OCI-LY7 (cell line): ENCODE measurements at regions not wholly inside any gene's neighbourhood (a gene's known extent, or its start where the extent isn't known, plus 50 kb on each side); places are given as distances from the start of the nearest gene placed in this dataset.

ENCODE experiments used
- BruUV-seq: library from RNA; stranded (reverse); fragments of 400-500 nt; replicated peaks from 2 replicates; lab custom pipeline; 2021; lab: Mats Ljungman, UMichigan
- CTCF ChIA-PET: fragments of 300-600 bp; sonication (Branson Sonifier 250); formaldehyde crosslinking; loops from one replicate; lab custom pipeline; 2022; ENCODE audit warnings: antibody characterized with exemption; ENCODE audit not compliant: unreplicated experiment; lab: Charles Lee
- POLR2A ChIA-PET: fragments of 300-600 bp; sonication (Branson Sonifier 250); formaldehyde crosslinking; loops from one replicate; lab custom pipeline; 2022; ENCODE audit warnings: antibody characterized with exemption; lab: Charles Lee
- DNase-seq: peaks from one replicate; pipeline ENCODE4 v3.0.0-alpha.2; 2015; ENCODE audit warnings: low spot score
- H2AFZ ChIP-seq: fragments of 200-600 bp; sonication (generic), shearing (Covaris generic); 2 replicates; pipeline ENCODE4 v1.6.1; 2014; ENCODE audit warnings: mild to moderate bottlenecking, antibody characterized with exemption, low read length, moderate library complexity
- H3K27ac ChIP-seq: fragments of 200-600 bp; sonication (generic); 2 replicates; pipeline ENCODE4 v1.5.1; 2014; ENCODE audit warnings: mixed run types, low read depth, mild to moderate bottlenecking, moderate library complexity, low read length, inconsistent platforms; ENCODE audit not compliant: poor library complexity, severe bottlenecking
- H3K36me3 ChIP-seq: fragments of 200-600 bp; sonication (generic); 2 replicates; pipeline ENCODE4 v1.6.1; 2014; ENCODE audit warnings: mild to moderate bottlenecking, antibody characterized with exemption, low read length, moderate library complexity, mixed read lengths; ENCODE audit not compliant: insufficient read depth
- H3K4me1 ChIP-seq: fragments of 200-600 bp; sonication (generic); 2 replicates; pipeline ENCODE4 v1.5.1; 2014; ENCODE audit warnings: mild to moderate bottlenecking, low read length; ENCODE audit not compliant: insufficient read depth, poor library complexity, severe bottlenecking
- H3K4me2 ChIP-seq: fragments of 200-600 bp; sonication (generic); 2 replicates; pipeline ENCODE4 v1.6.1; 2014; ENCODE audit warnings: mild to moderate bottlenecking, low read length
- H3K4me3 ChIP-seq: fragments of 200-600 bp; sonication (generic); 2 replicates; pipeline ENCODE4 v1.5.1; 2014; ENCODE audit warnings: mild to moderate bottlenecking, low read depth, low read length; ENCODE audit not compliant: poor library complexity, severe bottlenecking
- H3K79me2 ChIP-seq: fragments of 200-600 bp; sonication (generic); 2 replicates; pipeline ENCODE4 v1.6.1; 2016; ENCODE audit warnings: low read depth, mild to moderate bottlenecking, low read length, moderate library complexity, mixed read lengths; ENCODE audit not compliant: insufficient read depth
- H3K9me2 ChIP-seq: fragments of 200-600 bp; sonication (generic); 2 replicates; pipeline ENCODE4 v1.6.1; 2016; ENCODE audit warnings: mild to moderate bottlenecking, low read length, mixed read lengths; ENCODE audit not compliant: insufficient read depth
- H3K9me3 ChIP-seq: fragments of 200-600 bp; sonication (generic); 2 replicates; pipeline ENCODE4 v1.6.1; 2014; ENCODE audit warnings: mild to moderate bottlenecking, mixed run types, low read length, mixed read lengths
- H4K20me1 ChIP-seq: fragments of 200-600 bp; sonication (generic); 2 replicates; pipeline ENCODE4 v1.6.1; 2014; ENCODE audit warnings: mild to moderate bottlenecking, antibody characterized with exemption, low read length, moderate library complexity, mixed read lengths; ENCODE audit not compliant: insufficient read depth
- CTCF ChIP-seq: fragments of 200-600 bp; sonication (generic); conservative IDR thresholded peaks from 2 replicates; pipeline ENCODE4 v1.5.1; 2014; ENCODE audit warnings: mild to moderate bottlenecking, antibody characterized with exemption, low read length, moderate library complexity, mixed read lengths
- EZH2phosphoT487 ChIP-seq: fragments of 200-600 bp; sonication (generic); IDR thresholded peaks from 2 replicates; pipeline ENCODE4 v1.6.1; 2018; ENCODE audit warnings: low read depth, borderline replicate concordance, mild to moderate bottlenecking, mixed run types, antibody characterized with exemption, low read length, moderate library complexity, mixed read lengths
- intact Hi-C: fragments of 100-400 bp; cut with micrococcal nuclease; formaldehyde crosslinking; loops from one replicate; pipeline ENCODE4 v1.10.0; 2022; ENCODE audit not compliant: unreplicated experiment

GRCh38 chr4:130335417-130336194, 1239.7 kb downstream of the C4orf33 start:
- no TSS peak for BruUV-seq
- ChIA-PET CTCF (no interaction called here), POLR2A (no interaction called here)
- no peak for DNase-seq
- no peak overlapping the region for H3K4me3 ChIP-seq
- no peaks in the 10 kb centered on the region for H3K79me2 ChIP-seq
- peak overlapping the region; percentile 26; the same call in 1 of the 2 replicates for H3K4me2 ChIP-seq
- H4K20me1 ChIP-seq, result no peaks in the 10 kb centered on the region
- H2AFZ ChIP-seq, result no peak overlapping the region; the same call in 1 of the 2 replicates
- intact Hi-C loops, result no loop called here
- H3K9me3 ChIP-seq, result no peaks in the 10 kb centered on the region
- TF ChIP-seq CTCF (no peak), EZH2phosphoT487 (no peak)
- H3K27ac ChIP-seq, result no peak overlapping the region
- H3K36me3 ChIP-seq, result no peaks in the 10 kb centered on the region
- H3K9me2 ChIP-seq, result no peaks in the 10 kb centered on the region
- peaks cover 8% of the 10 kb centered on the region for H3K4me1 ChIP-seq

- Histone ChIP-seq H3K9me2 (no peaks in the 10 kb centered on the region), H3K4me1 (peaks cover 8% of the 10 kb centered on the region), H3K79me2 (no peaks in the 10 kb centered on the region), H3K27ac (no peak overlapping the region), H3K4me3 (no peak overlapping the region), H3K36me3 (no peaks in the 10 kb centered on the region), H3K9me3 (no peaks in the 10 kb centered on the region), H4K20me1 (no peaks in the 10 kb centered on the region), H3K4me2 (peak overlapping the region; percentile 26; the same call in 1 of the 2 replicates), H2AFZ (no peak overlapping the region; the same call in 1 of the 2 replicates)
- BruUV-seq, result no TSS peak
- intact Hi-C loops, result no loop called here
- peak; percentile 60 for DNase-seq
- TF ChIP-seq CTCF (peak; percentile 85), EZH2phosphoT487 (no peak)
- ChIA-PET CTCF (no interaction called here), POLR2A (no interaction called here)
These were observed 1240.7 kb downstream of the C4orf33 start for GRCh38 chr4:130336585-130337217.

GRCh38 chr4:130338851-130339250, 1242.9 kb downstream of the C4orf33 start:
- H3K36me3 ChIP-seq, result no peaks in the 10 kb centered on the region
- H3K9me3 ChIP-seq, result no peaks in the 10 kb centered on the region
- no peaks in the 10 kb centered on the region for H4K20me1 ChIP-seq
- H3K9me2 ChIP-seq, result no peaks in the 10 kb centered on the region
- no peak for DNase-seq
- no peak overlapping the region for H3K4me2 ChIP-seq
- no peak overlapping the region for H3K27ac ChIP-seq
- peaks cover 8% of the 10 kb centered on the region for H3K4me1 ChIP-seq
- intact Hi-C loops, result no loop called here
- H3K4me3 ChIP-seq, result no peak overlapping the region
- TF ChIP-seq EZH2phosphoT487 (no peak), CTCF (no peak)
- no peaks in the 10 kb centered on the region for H3K79me2 ChIP-seq
- BruUV-seq, result no TSS peak
- ChIA-PET CTCF (no interaction called here), POLR2A (no interaction called here)
- no peak overlapping the region for H2AFZ ChIP-seq
